ENCODE measurements at regions not wholly inside any gene's neighbourhood (a gene's known extent, or its start where the extent isn't known, plus 50 kb on each side); places are given as distances from the start of the nearest gene placed in this dataset.

DNA sequence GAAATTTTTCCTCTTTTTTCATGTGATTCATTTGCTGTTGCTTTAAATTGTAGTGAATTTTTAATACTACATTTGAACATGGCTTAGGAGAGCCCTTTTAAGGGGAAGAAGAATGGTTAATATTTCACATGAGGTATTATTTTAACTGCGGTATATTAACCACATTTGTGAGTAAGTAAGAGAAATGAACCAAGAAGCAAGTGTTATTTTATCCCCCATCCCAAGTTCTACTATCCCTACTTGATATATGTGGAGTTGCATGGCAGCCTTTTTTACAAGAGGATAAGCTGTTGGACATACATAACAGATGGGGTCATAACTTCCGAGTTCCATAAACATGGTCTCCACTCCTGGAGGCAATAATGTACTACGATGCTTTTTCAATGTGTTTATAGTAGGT is 623.3 kb downstream of the LRFN5 start:
- H3K4me1 ChIP-seq, result no peaks in the 10 kb centered on the region
- H3K27ac ChIP-seq, result no peak overlapping the region
- intact Hi-C loops (cut with DNase I), result no loop called here
- H3K27me3 ChIP-seq, result no peaks in the 10 kb centered on the region
- TF ChIP-seq, protein P1, sequence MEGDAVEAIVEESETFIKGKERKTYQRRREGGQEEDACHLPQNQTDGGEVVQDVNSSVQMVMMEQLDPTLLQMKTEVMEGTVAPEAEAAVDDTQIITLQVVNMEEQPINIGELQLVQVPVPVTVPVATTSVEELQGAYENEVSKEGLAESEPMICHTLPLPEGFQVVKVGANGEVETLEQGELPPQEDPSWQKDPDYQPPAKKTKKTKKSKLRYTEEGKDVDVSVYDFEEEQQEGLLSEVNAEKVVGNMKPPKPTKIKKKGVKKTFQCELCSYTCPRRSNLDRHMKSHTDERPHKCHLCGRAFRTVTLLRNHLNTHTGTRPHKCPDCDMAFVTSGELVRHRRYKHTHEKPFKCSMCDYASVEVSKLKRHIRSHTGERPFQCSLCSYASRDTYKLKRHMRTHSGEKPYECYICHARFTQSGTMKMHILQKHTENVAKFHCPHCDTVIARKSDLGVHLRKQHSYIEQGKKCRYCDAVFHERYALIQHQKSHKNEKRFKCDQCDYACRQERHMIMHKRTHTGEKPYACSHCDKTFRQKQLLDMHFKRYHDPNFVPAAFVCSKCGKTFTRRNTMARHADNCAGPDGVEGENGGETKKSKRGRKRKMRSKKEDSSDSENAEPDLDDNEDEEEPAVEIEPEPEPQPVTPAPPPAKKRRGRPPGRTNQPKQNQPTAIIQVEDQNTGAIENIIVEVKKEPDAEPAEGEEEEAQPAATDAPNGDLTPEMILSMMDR (IDR thresholded peaks at IDR 0.05), result no peak
- no peak for TF ChIP-seq POLR2A (IDR thresholded peaks at IDR 0.05)
- no peak for DNase-seq (ENCODE audit: extremely low spot score in 2 of 2)
- H3K9me3 ChIP-seq, result no peaks in the 10 kb centered on the region
- no peak overlapping the region for H3K4me3 ChIP-seq
- no peaks in the 10 kb centered on the region for H3K36me3 ChIP-seq

GRCh38 chr14:42229294-42229693 is 622.6 kb downstream of the LRFN5 start:
- Histone ChIP-seq H3K27ac (no peak overlapping the region), H3K4me3 (no peak overlapping the region), H3K4me1 (no peaks in the 10 kb centered on the region), H3K9me3 (no peaks in the 10 kb centered on the region), H3K36me3 (no peaks in the 10 kb centered on the region), H3K27me3 (no peaks in the 10 kb centered on the region)
- no peak for DNase-seq (ENCODE audit: extremely low spot score in 2 of 2)
- no peak for TF ChIP-seq POLR2AphosphoS5 (IDR thresholded peaks at IDR 0.05; ENCODE audit: insufficient read depth in 1 of 2, low read depth in 1 of 2)
- TF ChIP-seq, protein P1 (IDR thresholded peaks at IDR 0.05), result no peak
- TF ChIP-seq POLR2A (IDR thresholded peaks at IDR 0.05), result no peak
- intact Hi-C loops (cut with DNase I), result no loop called here

DNA sequence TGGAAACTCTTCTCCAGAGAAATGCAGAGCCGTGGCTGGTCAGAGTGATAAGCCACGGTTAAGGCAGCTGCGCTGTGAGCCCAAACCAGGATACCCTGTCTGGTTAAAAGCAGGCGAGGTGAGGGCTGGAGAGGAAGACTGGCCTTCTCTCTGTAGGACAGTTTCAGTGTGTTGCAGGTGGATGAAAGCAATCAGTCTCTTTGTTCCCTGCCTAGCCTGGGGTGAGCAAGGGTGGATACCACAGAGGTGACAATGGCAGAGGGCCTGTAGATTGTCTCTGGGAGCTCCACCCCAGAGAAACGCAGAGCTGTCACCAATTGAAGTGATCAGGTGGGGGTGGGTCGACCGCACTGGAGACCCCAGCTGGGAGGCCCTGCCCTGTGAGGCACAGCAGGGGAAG is 621.9 kb downstream of the LRFN5 start:
- Histone ChIP-seq H3K27me3 (no peaks in the 10 kb centered on the region), H3K27ac (no peak overlapping the region), H3K36me3 (no peaks in the 10 kb centered on the region), H3K9me3 (no peaks in the 10 kb centered on the region), H3K4me1 (no peaks in the 10 kb centered on the region), H3K4me3 (no peak overlapping the region)
- intact Hi-C loops (cut with DNase I), result no loop called here
- DNase-seq (ENCODE audit: extremely low spot score in 2 of 2), result no peak
- no peak for TF ChIP-seq POLR2A (IDR thresholded peaks at IDR 0.05)
- TF ChIP-seq POLR2AphosphoS5 (IDR thresholded peaks at IDR 0.05; ENCODE audit: insufficient read depth in 1 of 2, low read depth in 1 of 2), result no peak
- TF ChIP-seq, protein P1 (IDR thresholded peaks at IDR 0.05), result no peak

GRCh38 chr14:42224053-42224888 is 617.6 kb downstream of the LRFN5 start:
- no peak overlapping the region for H3K4me3 ChIP-seq
- no peaks in the 10 kb centered on the region for H3K27me3 ChIP-seq
- no peaks in the 10 kb centered on the region for H3K4me1 ChIP-seq
- TF ChIP-seq POLR2A (IDR thresholded peaks at IDR 0.05), result no peak
- TF ChIP-seq, protein P1 (IDR thresholded peaks at IDR 0.05), result peak; percentile 23 to 70 (median 62)
- TF ChIP-seq POLR2AphosphoS5 (IDR thresholded peaks at IDR 0.05; ENCODE audit: insufficient read depth in 1 of 2, low read depth in 1 of 2), result no peak
- DNase-seq (ENCODE audit: extremely low spot score in 2 of 2), result no peak
- no peaks in the 10 kb centered on the region for H3K9me3 ChIP-seq
- H3K36me3 ChIP-seq, result no peaks in the 10 kb centered on the region
- no peak overlapping the region for H3K27ac ChIP-seq
- intact Hi-C loops (cut with DNase I), result loop anchor here (5.0 kb wide), 1 partner anchor 1693 kb away; no protein-coding TSS in a partner anchor

DNA sequence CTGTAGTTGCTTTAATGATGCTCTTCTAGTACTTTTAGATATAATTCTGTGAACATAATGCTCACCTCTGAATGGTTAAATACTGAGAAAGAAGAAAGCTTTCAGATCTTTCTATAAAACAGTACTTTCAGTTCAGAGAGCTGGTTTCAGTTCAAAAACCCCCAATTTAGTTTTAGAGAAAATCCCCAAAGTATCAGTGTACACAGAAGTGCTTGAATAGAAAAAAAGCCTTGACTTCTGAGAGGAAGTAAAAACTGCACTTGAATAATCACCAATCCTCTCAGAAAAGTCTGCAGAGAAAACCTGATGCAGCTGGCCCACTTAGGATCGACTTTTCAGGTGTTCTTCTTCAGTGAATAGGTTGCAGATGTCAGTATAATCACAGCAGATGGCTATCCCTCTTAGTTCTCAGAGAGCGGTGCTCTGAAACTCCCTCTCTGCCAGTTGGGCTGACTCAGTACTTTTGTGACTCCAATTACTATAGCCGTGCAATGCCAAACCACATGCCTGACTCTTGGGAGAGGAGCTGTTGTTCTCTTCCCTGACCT is 616.3 kb downstream of the LRFN5 start:
- H3K4me1 ChIP-seq, result no peaks in the 10 kb centered on the region
- no peak overlapping the region for H3K27ac ChIP-seq
- no peaks in the 10 kb centered on the region for H3K9me3 ChIP-seq
- no peak for DNase-seq (ENCODE audit: extremely low spot score in 2 of 2)
- H3K36me3 ChIP-seq, result no peaks in the 10 kb centered on the region
- no peaks in the 10 kb centered on the region for H3K27me3 ChIP-seq
- TF ChIP-seq POLR2AphosphoS5 (IDR thresholded peaks at IDR 0.05; ENCODE audit: insufficient read depth in 1 of 2, low read depth in 1 of 2), result no peak
- TF ChIP-seq POLR2A (IDR thresholded peaks at IDR 0.05), result no peak
- TF ChIP-seq, protein P1 (IDR thresholded peaks at IDR 0.05), result no peak
- intact Hi-C loops (cut with DNase I), result loop anchor here (5.0 kb wide), 1 partner anchor 1694 kb away; no protein-coding TSS in a partner anchor
- H3K4me3 ChIP-seq, result no peak overlapping the region
